Activated CD8-positive, alpha-beta T cell treated with anti-CD3 and anti-CD28 coated beads for 36 hours (primary cell): ENCODE measurements at regions not wholly inside any gene's neighbourhood (a gene's known extent, or its start where the extent isn't known, plus 50 kb on each side); places are given as distances from the start of the nearest gene placed in this dataset.

ENCODE experiments used
- ATAC-seq: fragments of 200-7000 bp; cut with Tn5 transposase; one replicate; pipeline ENCODE4 v1.10.0; 2021; ENCODE audit warnings: mild to moderate bottlenecking, moderate library complexity
- CTCF ChIA-PET: fragments of 350-600 bp; sonication (Branson Sonifier 250); formaldehyde crosslinking; loops from one replicate; lab custom pipeline; 2021; ENCODE audit warnings: antibody characterized with exemption; lab: Charles Lee
- POLR2A ChIA-PET: fragments of 350-600 bp; sonication (Branson Sonifier 250); formaldehyde crosslinking; loops from one replicate; lab custom pipeline; 2021; ENCODE audit warnings: antibody characterized with exemption; lab: Charles Lee
- DNase-seq: peaks from one replicate; pipeline ENCODE4 v3.0.0-alpha.2; 2020
- H3K27ac Mint-ChIP-seq: one replicate; pipeline ENCODE4 v1.8.0; 2021; ENCODE audit warnings: mild to moderate bottlenecking, mixed read lengths
- H3K27me3 Mint-ChIP-seq: one replicate; pipeline ENCODE4 v1.8.0; 2021; ENCODE audit warnings: mixed read lengths
- H3K36me3 Mint-ChIP-seq: one replicate; pipeline ENCODE4 v1.8.0; 2021; ENCODE audit warnings: low read depth, mixed read lengths
- H3K4me1 Mint-ChIP-seq: one replicate; pipeline ENCODE4 v1.8.0; 2021; ENCODE audit warnings: low read depth, mixed read lengths
- H3K4me3 Mint-ChIP-seq: one replicate; pipeline ENCODE4 v1.8.0; 2021; ENCODE audit warnings: mild to moderate bottlenecking, moderate library complexity, mixed read lengths
- H3K9me3 Mint-ChIP-seq: one replicate; pipeline ENCODE4 v1.8.0; 2021; ENCODE audit warnings: mixed read lengths
- intact Hi-C: fragments of 100-400 bp; cut with micrococcal nuclease; formaldehyde crosslinking; loops from one replicate; pipeline ENCODE4 v1.10.0; 2022
- TF ChIP-seq, protein P1 (sequence below): fragments of 200-600 bp; IDR thresholded peaks from one replicate; pipeline ENCODE4 v1.8.0; 2022; ENCODE audit warnings: antibody characterized with exemption, mild to moderate bottlenecking

- H3K27me3 Mint-ChIP-seq, result no peaks in the 10 kb centered on the region
- H3K4me1 Mint-ChIP-seq, result no peaks in the 10 kb centered on the region
- intact Hi-C loops, result loop anchor here (5.0 to 10.0 kb wide), 3 partner anchors 119 to 487 kb away; partner anchors contain the start of gene EFNB1
- POLR2A ChIA-PET, result interaction anchor here (1.2 kb wide), 1 partner anchor 394 kb away, joined by 3 read pairs; no protein-coding TSS in a partner anchor
- DNase-seq (no peak), ATAC-seq (no peak)
- CTCF ChIA-PET, result interaction anchor here (0.6 to 4.7 kb wide), 17 partner anchors 8 to 709 kb away, joined by 3 to 83 read pairs (median 4); partner anchors contain the start of gene EFNB1
- no peaks in the 10 kb centered on the region for H3K36me3 Mint-ChIP-seq
- no peak overlapping the region for H3K4me3 Mint-ChIP-seq
- H3K27ac Mint-ChIP-seq, result no peak overlapping the region
- H3K9me3 Mint-ChIP-seq, result no peaks in the 10 kb centered on the region
- TF ChIP-seq, protein P1, sequence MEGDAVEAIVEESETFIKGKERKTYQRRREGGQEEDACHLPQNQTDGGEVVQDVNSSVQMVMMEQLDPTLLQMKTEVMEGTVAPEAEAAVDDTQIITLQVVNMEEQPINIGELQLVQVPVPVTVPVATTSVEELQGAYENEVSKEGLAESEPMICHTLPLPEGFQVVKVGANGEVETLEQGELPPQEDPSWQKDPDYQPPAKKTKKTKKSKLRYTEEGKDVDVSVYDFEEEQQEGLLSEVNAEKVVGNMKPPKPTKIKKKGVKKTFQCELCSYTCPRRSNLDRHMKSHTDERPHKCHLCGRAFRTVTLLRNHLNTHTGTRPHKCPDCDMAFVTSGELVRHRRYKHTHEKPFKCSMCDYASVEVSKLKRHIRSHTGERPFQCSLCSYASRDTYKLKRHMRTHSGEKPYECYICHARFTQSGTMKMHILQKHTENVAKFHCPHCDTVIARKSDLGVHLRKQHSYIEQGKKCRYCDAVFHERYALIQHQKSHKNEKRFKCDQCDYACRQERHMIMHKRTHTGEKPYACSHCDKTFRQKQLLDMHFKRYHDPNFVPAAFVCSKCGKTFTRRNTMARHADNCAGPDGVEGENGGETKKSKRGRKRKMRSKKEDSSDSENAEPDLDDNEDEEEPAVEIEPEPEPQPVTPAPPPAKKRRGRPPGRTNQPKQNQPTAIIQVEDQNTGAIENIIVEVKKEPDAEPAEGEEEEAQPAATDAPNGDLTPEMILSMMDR, result no peak
Observed at GRCh38 chrX:69221239-69222102, 56.2 kb upstream of the PJA1 start.

- Mint-ChIP-seq H3K27ac (no peak overlapping the region), H3K9me3 (no peaks in the 10 kb centered on the region), H3K4me1 (no peaks in the 10 kb centered on the region), H3K27me3 (no peaks in the 10 kb centered on the region), H3K36me3 (no peaks in the 10 kb centered on the region), H3K4me3 (no peak overlapping the region)
- ChIA-PET CTCF (interaction anchor here (1.3 kb wide), 2 partner anchors 67 to 391 kb away, joined by 3 to 4 read pairs; no protein-coding TSS in a partner anchor), POLR2A (no interaction called here)
- no peak for ATAC-seq
- TF ChIP-seq, protein P1, result no peak
- no peak for DNase-seq
- intact Hi-C loops, result no loop called here
Observed at GRCh38 chrX:69218407-69218997, 53.2 kb upstream of the PJA1 start.

- Mint-ChIP-seq H3K27me3 (no peaks in the 10 kb centered on the region), H3K4me3 (no peak overlapping the region), H3K9me3 (no peaks in the 10 kb centered on the region), H3K4me1 (no peaks in the 10 kb centered on the region), H3K27ac (no peak overlapping the region), H3K36me3 (no peaks in the 10 kb centered on the region)
- ChIA-PET POLR2A (no interaction called here), CTCF (no interaction called here)
- intact Hi-C loops, result no loop called here
- TF ChIP-seq, protein P1, result no peak
- ATAC-seq (no peak), DNase-seq (no peak)
Observed at GRCh38 chrX:69216911-69217310, 51.7 kb upstream of the PJA1 start.

GRCh38 chrX:69216446-69216845 lies 51.2 kb upstream of the PJA1 start:
- Mint-ChIP-seq H3K27ac (no peak overlapping the region), H3K4me1 (no peaks in the 10 kb centered on the region), H3K9me3 (no peaks in the 10 kb centered on the region), H3K27me3 (no peaks in the 10 kb centered on the region), H3K4me3 (no peak overlapping the region), H3K36me3 (no peaks in the 10 kb centered on the region)
- TF ChIP-seq, protein P1, result no peak
- DNase-seq (no peak), ATAC-seq (no peak)
- intact Hi-C loops, result no loop called here
- POLR2A ChIA-PET, result no interaction called here
- CTCF ChIA-PET, result no interaction called here
